ENCODE measurements at regions not wholly inside any gene's neighbourhood (a gene's known extent, or its start where the extent isn't known, plus 50 kb on each side); places are given as distances from the start of the nearest gene placed in this dataset.

DNA sequence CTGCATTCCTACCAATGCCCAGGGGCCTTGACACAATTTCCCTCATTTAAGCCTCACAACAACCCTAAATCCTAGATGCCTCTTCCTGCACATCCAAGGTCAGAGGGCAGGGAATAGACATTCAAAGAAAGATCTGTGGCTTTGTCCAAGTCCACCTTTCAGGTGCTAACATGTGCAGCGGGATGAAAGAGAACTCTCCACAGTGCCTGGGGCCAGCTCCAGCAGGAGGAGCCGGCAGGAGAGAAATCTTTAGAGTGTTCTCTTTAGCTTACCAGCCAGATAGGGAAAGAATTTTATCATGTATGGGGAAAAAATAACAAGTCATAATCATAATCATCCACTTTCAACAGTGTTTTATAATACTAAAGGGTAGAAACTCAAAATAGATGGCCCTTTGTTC, 319.7 kb downstream of the MATN1 start:
- no peak for ATAC-seq
- TF ChIP-seq TCF4 (CRISPR knock-in tag; IDR thresholded peaks at IDR 0.05; ENCODE audit: borderline replicate concordance) (no peak), ARNTL (CRISPR knock-in tag; IDR thresholded peaks at IDR 0.05; ENCODE audit: borderline replicate concordance, low read depth) (no peak), ZNF8 (CRISPR knock-in tag; IDR thresholded peaks at IDR 0.05) (no peak), CREB5 (CRISPR knock-in tag; IDR thresholded peaks at IDR 0.05; ENCODE audit: low read depth) (no peak)

DNA sequence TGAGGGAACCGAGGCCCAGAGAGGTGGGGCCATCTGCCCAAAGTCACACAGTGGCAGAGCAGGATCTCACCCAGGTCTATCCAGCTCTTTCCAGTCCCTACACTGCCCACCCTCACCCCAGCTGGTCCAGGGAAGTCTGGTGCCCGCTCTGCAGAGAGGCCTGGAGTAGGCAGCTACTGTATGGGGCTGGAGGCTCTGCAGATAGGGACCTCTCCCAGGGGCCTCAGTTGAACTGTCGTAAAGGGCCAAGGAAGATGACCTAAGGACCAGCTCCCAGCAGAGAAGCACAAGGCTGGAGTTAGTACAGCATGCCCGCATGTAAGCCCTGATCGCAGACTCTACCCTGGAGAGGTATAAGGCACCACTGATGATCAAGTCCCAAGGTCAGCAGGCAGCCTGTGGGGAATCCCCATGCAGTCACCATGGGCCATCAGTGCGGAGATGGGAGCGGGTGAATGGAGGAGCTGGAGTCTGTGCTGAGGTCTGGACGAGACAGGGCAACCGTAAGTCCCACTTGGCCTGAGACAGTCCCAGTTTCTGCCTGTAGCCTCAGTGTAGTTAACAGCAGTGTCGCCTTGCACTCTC, 320.2 kb downstream of the MATN1 start:
- TF ChIP-seq ZNF565 (CRISPR knock-in tag; conservative IDR thresholded peaks at IDR 0.05; ENCODE audit: low read depth) (no peak), ZNF8 (CRISPR knock-in tag; IDR thresholded peaks at IDR 0.05) (no peak), TCF4 (CRISPR knock-in tag; IDR thresholded peaks at IDR 0.05; ENCODE audit: borderline replicate concordance) (no peak), PPARA (CRISPR knock-in tag; IDR thresholded peaks at IDR 0.05; ENCODE audit: borderline replicate concordance) (no peak), TOX (CRISPR knock-in tag; IDR thresholded peaks at IDR 0.05; ENCODE audit: borderline replicate concordance) (no peak), GLIS3 (CRISPR knock-in tag; IDR thresholded peaks at IDR 0.05) (no peak), ARNTL (CRISPR knock-in tag; IDR thresholded peaks at IDR 0.05; ENCODE audit: borderline replicate concordance, low read depth) (no peak), RARB (CRISPR knock-in tag; IDR thresholded peaks at IDR 0.05) (no peak), CREB5 (CRISPR knock-in tag; IDR thresholded peaks at IDR 0.05; ENCODE audit: low read depth) (no peak), PATZ1 (CRISPR knock-in tag; IDR thresholded peaks at IDR 0.05; ENCODE audit: borderline replicate concordance) (no peak), CSDC2 (CRISPR knock-in tag; IDR thresholded peaks at IDR 0.05) (no peak), SNAI2 (CRISPR knock-in tag; IDR thresholded peaks at IDR 0.05) (no peak), BACH2 (CRISPR knock-in tag; IDR thresholded peaks at IDR 0.05; ENCODE audit: borderline replicate concordance) (no peak), TSHZ2 (CRISPR knock-in tag; IDR thresholded peaks at IDR 0.05) (no peak), OSR1 (CRISPR knock-in tag; IDR thresholded peaks at IDR 0.05) (no peak), ISL1 (CRISPR knock-in tag; IDR thresholded peaks at IDR 0.05) (no peak), ZC3H10 (CRISPR knock-in tag; IDR thresholded peaks at IDR 0.05) (no peak)
- TF ChIP-seq, protein P1, sequence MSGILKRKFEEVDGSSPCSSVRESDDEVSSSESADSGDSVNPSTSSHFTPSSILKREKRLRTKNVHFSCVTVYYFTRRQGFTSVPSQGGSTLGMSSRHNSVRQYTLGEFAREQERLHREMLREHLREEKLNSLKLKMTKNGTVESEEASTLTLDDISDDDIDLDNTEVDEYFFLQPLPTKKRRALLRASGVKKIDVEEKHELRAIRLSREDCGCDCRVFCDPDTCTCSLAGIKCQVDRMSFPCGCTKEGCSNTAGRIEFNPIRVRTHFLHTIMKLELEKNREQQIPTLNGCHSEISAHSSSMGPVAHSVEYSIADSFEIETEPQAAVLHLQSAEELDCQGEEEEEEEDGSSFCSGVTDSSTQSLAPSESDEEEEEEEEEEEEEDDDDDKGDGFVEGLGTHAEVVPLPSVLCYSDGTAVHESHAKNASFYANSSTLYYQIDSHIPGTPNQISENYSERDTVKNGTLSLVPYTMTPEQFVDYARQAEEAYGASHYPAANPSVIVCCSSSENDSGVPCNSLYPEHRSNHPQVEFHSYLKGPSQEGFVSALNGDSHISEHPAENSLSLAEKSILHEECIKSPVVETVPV (CRISPR knock-in tag; IDR thresholded peaks at IDR 0.05), result no peak
- TF ChIP-seq, protein P2, sequence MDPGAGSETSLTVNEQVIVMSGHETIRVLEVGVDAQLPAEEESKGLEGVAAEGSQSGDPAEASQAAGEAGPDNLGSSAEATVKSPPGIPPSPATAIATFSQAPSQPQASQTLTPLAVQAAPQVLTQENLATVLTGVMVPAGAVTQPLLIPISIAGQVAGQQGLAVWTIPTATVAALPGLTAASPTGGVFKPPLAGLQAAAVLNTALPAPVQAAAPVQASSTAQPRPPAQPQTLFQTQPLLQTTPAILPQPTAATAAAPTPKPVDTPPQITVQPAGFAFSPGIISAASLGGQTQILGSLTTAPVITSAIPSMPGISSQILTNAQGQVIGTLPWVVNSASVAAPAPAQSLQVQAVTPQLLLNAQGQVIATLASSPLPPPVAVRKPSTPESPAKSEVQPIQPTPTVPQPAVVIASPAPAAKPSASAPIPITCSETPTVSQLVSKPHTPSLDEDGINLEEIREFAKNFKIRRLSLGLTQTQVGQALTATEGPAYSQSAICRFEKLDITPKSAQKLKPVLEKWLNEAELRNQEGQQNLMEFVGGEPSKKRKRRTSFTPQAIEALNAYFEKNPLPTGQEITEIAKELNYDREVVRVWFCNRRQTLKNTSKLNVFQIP (CRISPR knock-in tag; IDR thresholded peaks at IDR 0.05; ENCODE audit: borderline replicate concordance, low read depth), result no peak
- no peak for ATAC-seq

GRCh38 chr1:30402031-30402430, 321.4 kb downstream of the MATN1 start:
- no peak for ATAC-seq
- no peak for TF ChIP-seq PATZ1 (CRISPR knock-in tag; IDR thresholded peaks at IDR 0.05; ENCODE audit: borderline replicate concordance)
- TF ChIP-seq, protein P1 (CRISPR knock-in tag; IDR thresholded peaks at IDR 0.05), result no peak
- no peak for TF ChIP-seq CSDC2 (CRISPR knock-in tag; IDR thresholded peaks at IDR 0.05)
- no peak for TF ChIP-seq ZFP30 (CRISPR knock-in tag; IDR thresholded peaks at IDR 0.05)
- TF ChIP-seq ZC3H10 (CRISPR knock-in tag; IDR thresholded peaks at IDR 0.05), result no peak
- no peak for TF ChIP-seq PPARA (CRISPR knock-in tag; IDR thresholded peaks at IDR 0.05; ENCODE audit: borderline replicate concordance)
- no peak for TF ChIP-seq ARNTL (CRISPR knock-in tag; IDR thresholded peaks at IDR 0.05; ENCODE audit: borderline replicate concordance, low read depth)
- TF ChIP-seq TCF4 (CRISPR knock-in tag; IDR thresholded peaks at IDR 0.05; ENCODE audit: borderline replicate concordance), result no peak
- TF ChIP-seq RARB (CRISPR knock-in tag; IDR thresholded peaks at IDR 0.05), result no peak
- no peak for TF ChIP-seq ZNF565 (CRISPR knock-in tag; conservative IDR thresholded peaks at IDR 0.05; ENCODE audit: low read depth)
- TF ChIP-seq OSR1 (CRISPR knock-in tag; IDR thresholded peaks at IDR 0.05), result no peak
- TF ChIP-seq GLIS3 (CRISPR knock-in tag; IDR thresholded peaks at IDR 0.05), result no peak
- TF ChIP-seq ZNF8 (CRISPR knock-in tag; IDR thresholded peaks at IDR 0.05), result no peak
- no peak for TF ChIP-seq SNAI2 (CRISPR knock-in tag; IDR thresholded peaks at IDR 0.05)
- TF ChIP-seq ESRRG (CRISPR knock-in tag; IDR thresholded peaks at IDR 0.05), result no peak
- TF ChIP-seq ZFP3 (CRISPR knock-in tag; IDR thresholded peaks at IDR 0.05), result no peak
